ENCODE measurements at regions not wholly inside any gene's neighbourhood (a gene's known extent, or its start where the extent isn't known, plus 50 kb on each side); places are given as distances from the start of the nearest gene placed in this dataset.

- TF ChIP-seq RAD21 (IDR thresholded peaks at IDR 0.05 in 1 of 2, conservative IDR thresholded peaks at IDR 0.05 in 1 of 2; ENCODE audit: low read depth in 2 of 2, low read length in 2 of 2): no peak
- TF ChIP-seq BCL11A (IDR thresholded peaks at IDR 0.05; ENCODE audit: low read depth in 2 of 2, low read length in 2 of 2): no peak
- no peak for TF ChIP-seq CTBP2 (IDR thresholded peaks at IDR 0.05; ENCODE audit: borderline replicate concordance, insufficient read depth, insufficient read length, low read length)
- no peak for TF ChIP-seq TAF7 (optimal IDR thresholded peaks at IDR 0.05; ENCODE audit: borderline replicate concordance, low read depth, low read length)
- no peak for TF ChIP-seq SP4 (IDR thresholded peaks at IDR 0.05; ENCODE audit: low read length)
- no peak for TF ChIP-seq ATF3 (IDR thresholded peaks at IDR 0.05; ENCODE audit: insufficient read depth, low read depth, low read length)
- no peak for TF ChIP-seq GTF2F1 (IDR thresholded peaks at IDR 0.05; ENCODE audit: borderline replicate concordance, low read depth, low read length)
- no peak for TF ChIP-seq CBX5 (IDR thresholded peaks at IDR 0.05; ENCODE audit: low read depth, low read length)
- TF ChIP-seq NANOG (IDR thresholded peaks at IDR 0.05; ENCODE audit: insufficient read depth, low read depth, low read length, poor library complexity, severe bottlenecking): peak; percentile 94
- TF ChIP-seq YY1 (IDR thresholded peaks at IDR 0.05; ENCODE audit: low read depth, low read length): no peak
- TF ChIP-seq CHD7 (IDR thresholded peaks at IDR 0.05; ENCODE audit: insufficient replicate concordance, low read length): peak; percentile 58
Observed at GRCh38 chr3:30549600-30549999, 56.8 kb upstream of the TGFBR2 start (continued).
